T-cell (primary cell): ENCODE measurements at regions not wholly inside any gene's neighbourhood (a gene's known extent, or its start where the extent isn't known, plus 50 kb on each side); places are given as distances from the start of the nearest gene placed in this dataset.
"Not testable (repeated sequence)": the region's sequence is repeated elsewhere in the genome, so short reads cannot be mapped to it uniquely, and the experiment has no call there.

Source experiments
- ATAC-seq, 4 experiments: fragments of 200-7000 bp in 3 of 4; fragments of 150-1000 bp in 1 of 4; cut with Tn5 transposase; replicated peaks in 1 of 4; 1 replicate in 3 of 4; 2 replicates in 1 of 4; pipeline ENCODE4 v1.10.0; 2021; ENCODE audit warnings: moderate library complexity in 3 of 4, mild to moderate bottlenecking in 2 of 4, moderate number of reproducible peaks in 1 of 4
- CTCF ChIA-PET, 2 donors: fragments of 300-600 bp; sonication (Branson Sonifier 250); formaldehyde crosslinking; loops; one replicate each; lab custom pipeline; 2022; ENCODE audit warnings: antibody characterized with exemption in 2 of 2; lab: Charles Lee
- POLR2A ChIA-PET, 2 donors: fragments of 300-600 bp; sonication (Branson Sonifier 250); formaldehyde crosslinking; loops; one replicate each; lab custom pipeline; 2022; ENCODE audit warnings: antibody characterized with exemption in 2 of 2; lab: Charles Lee
- DNase-seq, 35 experiments: peaks; one replicate each; pipeline versions ENCODE4 v3.0.0 to v3.0.0-alpha.2; 2013 to 2023
- H3K27ac ChIP-seq: one replicate; pipeline ENCODE4 v1.5.1; 2013; ENCODE audit warnings: low read length
- H3K27me3 ChIP-seq, 2 experiments: replicated peaks in 1 of 2; 1 replicate in 1 of 2; 2 replicates in 1 of 2; pipeline versions ENCODE4 v1.6.1 to v1.7.0; 2013; ENCODE audit warnings: low read length in 1 of 2, mixed read lengths in 1 of 2; ENCODE audit not compliant: control insufficient read depth in 2 of 2, insufficient read depth in 2 of 2; ENCODE audit errors: extremely low read depth in 1 of 2
- H3K36me3 ChIP-seq, 2 donors: 1 replicate in 1 of 2; 2 replicates in 1 of 2; pipeline versions ENCODE4 v1.6.1 to v1.7.0; 2013; ENCODE audit warnings: low read length in 1 of 2; ENCODE audit not compliant: control insufficient read depth in 2 of 2, insufficient read depth in 1 of 2; ENCODE audit errors: extremely low read depth in 1 of 2
- H3K4me1 ChIP-seq, 2 experiments: 1 replicate in 1 of 2; 2 replicates in 1 of 2; pipeline versions ENCODE4 v1.6.1 to v1.7.0; 2013; ENCODE audit warnings: low read length in 2 of 2, mixed read lengths in 1 of 2; ENCODE audit not compliant: insufficient read depth in 2 of 2, control insufficient read depth in 1 of 2; ENCODE audit errors: extremely low read depth in 1 of 2
- H3K4me3 ChIP-seq, 2 donors: 1 replicate in 1 of 2; 2 replicates in 1 of 2; pipeline versions ENCODE4 v1.5.1 to v1.7.0; 2013; ENCODE audit warnings: mild to moderate bottlenecking in 2 of 2, low read length in 1 of 2, moderate library complexity in 1 of 2; ENCODE audit not compliant: control insufficient read depth in 1 of 2; ENCODE audit errors: extremely low read depth in 1 of 2
- H3K9me3 ChIP-seq: 2 replicates; pipeline ENCODE4 v1.7.0; 2013
- H3K27ac Mint-ChIP-seq, 2 donors: one replicate each; pipeline ENCODE4 v1.8.0; 2020 to 2021; ENCODE audit warnings: mild to moderate bottlenecking in 2 of 2, mixed read lengths in 2 of 2
- H3K27me3 Mint-ChIP-seq, 2 donors: one replicate each; pipeline ENCODE4 v1.8.0; 2021 to 2022; ENCODE audit warnings: mixed read lengths in 2 of 2
- H3K36me3 Mint-ChIP-seq: one replicate; pipeline ENCODE4 v1.8.0; 2021; ENCODE audit warnings: mixed read lengths
- H3K4me1 Mint-ChIP-seq, 3 donors: one replicate each; pipeline ENCODE4 v1.8.0; 2020 to 2022; ENCODE audit warnings: mixed read lengths in 3 of 3, mild to moderate bottlenecking in 1 of 3
- H3K4me3 Mint-ChIP-seq, 3 donors: one replicate each; pipeline ENCODE4 v1.8.0; 2020 to 2022; ENCODE audit warnings: mild to moderate bottlenecking in 3 of 3, mixed read lengths in 3 of 3, moderate library complexity in 3 of 3
- H3K9me3 Mint-ChIP-seq, 3 donors: one replicate each; pipeline ENCODE4 v1.8.0; 2020 to 2022; ENCODE audit warnings: mixed read lengths in 3 of 3
- WGBS: methylation state at CpG from one replicate; pipeline ENCODE4 v1.1.5; 2013; ENCODE audit warnings: missing lambda C conversion rate; ENCODE audit not compliant: insufficient coverage; 5-methylcytosine and 5-hydroxymethylcytosine counted together

DNA sequence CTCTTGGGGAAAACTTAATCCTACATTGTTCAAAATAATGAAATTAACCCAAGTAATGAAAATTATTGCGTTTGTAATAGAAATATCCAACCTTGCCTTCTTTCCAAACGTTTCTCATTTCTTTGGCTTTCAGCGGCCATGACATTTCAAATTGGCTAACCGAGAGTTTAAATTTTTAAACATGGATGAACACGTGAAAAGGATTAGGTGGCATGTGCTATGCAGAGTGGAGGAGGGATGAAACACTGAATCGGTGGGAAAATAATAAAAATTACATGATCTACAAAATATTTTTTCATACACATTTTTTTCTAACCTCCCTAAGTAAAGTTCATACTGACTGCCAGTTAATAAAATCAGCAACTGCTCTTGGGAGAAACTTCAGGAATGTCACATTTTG is 728.4 kb upstream of the PKDCC start:
- H3K27me3 ChIP-seq, result no peaks in the 10 kb centered on the region
- CTCF ChIA-PET, result no interaction called here

DNA sequence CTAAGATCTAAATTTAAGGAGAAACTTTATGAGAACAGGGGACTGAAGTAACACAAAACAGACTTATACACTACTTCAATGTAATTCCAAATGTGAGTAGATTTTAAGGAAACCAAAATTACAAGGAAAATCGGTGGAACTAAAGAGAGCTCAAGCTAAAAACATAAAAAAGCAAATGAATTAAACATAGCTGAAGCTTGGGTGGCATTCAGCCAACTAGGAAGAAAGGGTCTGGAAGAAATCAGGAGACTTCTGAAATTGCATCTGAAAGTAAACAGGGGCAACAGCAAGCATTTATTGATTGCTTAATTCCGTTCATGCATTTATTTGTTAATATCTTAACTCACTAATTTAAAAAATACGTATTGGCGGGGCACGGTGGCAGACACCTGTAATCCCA is 727.3 kb upstream of the PKDCC start:
- no peaks in the 10 kb centered on the region for H3K9me3 ChIP-seq
- ATAC-seq (no peak), DNase-seq (no peak)
- Mint-ChIP-seq H3K27ac (no peak overlapping the region), H3K9me3 (no peaks in the 10 kb centered on the region), H3K27me3 (no peaks in the 10 kb centered on the region), H3K4me1 (no peaks in the 10 kb centered on the region), H3K4me3 (no peak overlapping the region), H3K36me3 (no peaks in the 10 kb centered on the region)
- ChIA-PET CTCF (no interaction called here), POLR2A (no interaction called here)
- no peak overlapping the region for H3K4me3 ChIP-seq
- no peaks in the 10 kb centered on the region for H3K4me1 ChIP-seq
- H3K27ac ChIP-seq, result no peak overlapping the region
- H3K27me3 ChIP-seq, result no peaks in the 10 kb centered on the region
- WGBS, result 95% methylated on average over 4 of the region's 5 CpGs
- no peaks in the 10 kb centered on the region for H3K36me3 ChIP-seq

More for the DNA sequence above, 728.4 kb upstream of the PKDCC start:
- Mint-ChIP-seq H3K27ac (no peak overlapping the region), H3K4me3 (no peak overlapping the region), H3K4me1 (no peaks in the 10 kb centered on the region), H3K27me3 (no peaks in the 10 kb centered on the region), H3K9me3 (no peaks in the 10 kb centered on the region), H3K36me3 (no peaks in the 10 kb centered on the region)
- Histone ChIP-seq H3K4me1 (no peaks in the 10 kb centered on the region), H3K27ac (no peak overlapping the region), H3K4me3 (no peak overlapping the region), H3K9me3 (no peaks in the 10 kb centered on the region), H3K36me3 (no peaks in the 10 kb centered on the region)
- no peak for DNase-seq
- POLR2A ChIA-PET, result no interaction called here
- ATAC-seq, result no peak
- no CpG with 5 or more reads among the region's 6 CpGs for WGBS

DNA sequence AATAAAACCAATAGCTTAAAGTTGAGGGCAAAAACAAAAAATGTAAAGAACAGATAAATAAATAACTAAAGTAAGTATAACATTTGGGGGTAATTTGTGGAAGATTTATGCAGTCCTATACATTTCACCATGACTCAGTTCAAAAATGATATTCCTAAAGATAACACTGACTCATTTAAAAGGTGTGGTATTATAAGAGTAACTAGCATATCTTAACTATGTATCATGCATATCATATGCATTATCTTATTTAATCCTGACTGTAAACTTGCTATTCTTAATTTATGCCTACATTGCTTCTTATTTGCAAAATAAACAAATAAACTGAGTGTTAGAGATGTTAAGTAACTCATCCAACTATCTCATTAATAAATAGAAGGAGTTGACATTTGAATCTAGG is 726.5 kb upstream of the PKDCC start:
- H3K4me3 ChIP-seq, result no peak overlapping the region
- Mint-ChIP-seq H3K27me3 (no peaks in the 10 kb centered on the region), H3K36me3 (no peaks in the 10 kb centered on the region), H3K4me3 (no peak overlapping the region), H3K4me1 (no peaks in the 10 kb centered on the region), H3K9me3 (no peaks in the 10 kb centered on the region), H3K27ac (no peak overlapping the region)
- no peak overlapping the region for H3K27ac ChIP-seq
- DNase-seq (no peak), ATAC-seq (no peak)
- H3K9me3 ChIP-seq, result no peaks in the 10 kb centered on the region
- no peaks in the 10 kb centered on the region for H3K4me1 ChIP-seq
- H3K36me3 ChIP-seq, result no peaks in the 10 kb centered on the region
- H3K27me3 ChIP-seq, result no peaks in the 10 kb centered on the region
- ChIA-PET CTCF (no interaction called here), POLR2A (no interaction called here)

DNA sequence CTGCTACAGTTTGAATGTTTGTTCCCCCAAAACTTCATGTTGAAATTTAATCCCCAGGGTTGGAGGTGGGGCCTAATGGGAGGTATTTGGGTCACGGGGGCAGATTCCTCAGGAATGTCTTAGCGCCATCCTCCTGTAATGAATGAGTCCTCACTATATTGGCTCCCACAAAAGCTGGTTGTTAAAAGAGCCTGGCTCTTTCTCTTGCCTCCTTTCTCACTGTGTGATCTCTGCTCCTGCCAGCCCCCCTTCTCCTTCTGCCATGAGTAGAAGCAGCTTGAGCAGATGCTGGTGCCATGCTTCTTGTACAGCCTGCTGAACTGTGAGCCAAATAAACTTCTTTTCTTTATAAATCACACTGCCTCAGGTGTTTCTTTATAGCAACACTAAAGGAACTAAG is 721.0 kb upstream of the PKDCC start:
- CTCF ChIA-PET, result interaction anchor here in 1 of 2 donors (0.5 kb wide), 1 partner anchor 46 kb away, joined by 4 read pairs; no protein-coding TSS in a partner anchor
- WGBS, result no CpG with 5 or more reads among the region's 2 CpGs
- no peaks in the 10 kb centered on the region for H3K36me3 Mint-ChIP-seq

DNA sequence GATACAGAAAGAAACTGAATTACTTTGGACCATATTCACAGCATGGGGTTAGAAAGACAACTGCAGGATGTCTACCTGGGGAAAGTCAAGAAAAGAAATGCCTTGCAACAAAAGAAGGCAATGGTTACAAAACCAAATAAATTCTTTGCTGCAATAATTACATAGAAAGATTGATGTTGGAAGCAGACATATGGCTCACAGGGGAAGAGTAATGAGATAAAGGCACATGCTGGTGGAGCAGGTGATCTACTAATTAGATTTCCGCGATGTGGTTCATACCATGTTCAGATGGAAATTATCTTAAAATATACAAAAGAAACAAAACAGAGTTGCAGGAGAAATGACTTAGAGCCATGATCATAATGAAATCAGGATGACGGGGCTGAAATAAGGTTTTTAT is 718.8 kb upstream of the PKDCC start:
- POLR2A ChIA-PET, result no interaction called here
- Mint-ChIP-seq H3K27me3 (no peaks in the 10 kb centered on the region), H3K4me1 (no peaks in the 10 kb centered on the region), H3K4me3 (no peak overlapping the region), H3K36me3 (no peaks in the 10 kb centered on the region), H3K27ac (no peak overlapping the region), H3K9me3 (peaks cover 0 to 3% (median 0%) of the 10 kb centered on the region in 3 donors)
- no peak for DNase-seq
- WGBS, result no CpG with 5 or more reads among the region's 3 CpGs
- CTCF ChIA-PET, result no interaction called here
- no peak for ATAC-seq
- H3K9me3 ChIP-seq, result no peaks in the 10 kb centered on the region
- H3K36me3 ChIP-seq, result no peaks in the 10 kb centered on the region
- H3K27me3 ChIP-seq, result no peaks in the 10 kb centered on the region
- H3K4me1 ChIP-seq, result no peaks in the 10 kb centered on the region
- H3K4me3 ChIP-seq, result no peak overlapping the region
- H3K27ac ChIP-seq, result no peak overlapping the region

More for the DNA sequence above, 721.0 kb upstream of the PKDCC start:
- Histone ChIP-seq H3K27me3 (no peaks in the 10 kb centered on the region), H3K4me3 (no peak overlapping the region), H3K36me3 (no peaks in the 10 kb centered on the region), H3K4me1 (no peaks in the 10 kb centered on the region), H3K9me3 (no peaks in the 10 kb centered on the region), H3K27ac (no peak overlapping the region)
- H3K27ac Mint-ChIP-seq, result no peak overlapping the region
- ATAC-seq, result no peak
- no peak for DNase-seq
- H3K27me3 Mint-ChIP-seq, result no peaks in the 10 kb centered on the region
- H3K9me3 Mint-ChIP-seq, result no peaks in the 10 kb centered on the region
- POLR2A ChIA-PET, result no interaction called here
- H3K4me1 Mint-ChIP-seq, result no peaks in the 10 kb centered on the region
- H3K4me3 Mint-ChIP-seq, result no peak overlapping the region

DNA sequence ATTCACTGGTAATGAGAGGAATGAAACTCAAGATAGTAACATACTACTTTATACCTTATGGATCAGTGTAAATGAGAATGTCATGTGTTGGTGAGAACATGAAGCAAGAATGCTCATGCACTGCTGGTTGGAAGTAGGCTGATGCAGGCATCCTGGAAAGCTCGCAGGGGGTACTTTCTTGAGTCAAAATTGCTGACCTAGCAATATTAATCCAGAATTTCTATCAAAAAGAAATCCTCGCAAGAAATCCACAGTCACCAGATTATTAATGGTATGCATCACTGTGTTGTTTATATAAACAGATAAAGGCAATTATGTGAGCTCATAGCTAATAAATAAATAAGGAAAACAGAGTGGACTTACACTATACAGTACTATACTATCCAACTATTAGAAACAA is 713.7 kb upstream of the PKDCC start:
- peaks cover 0 to 3% (median 0%) of the 10 kb centered on the region in 3 donors for H3K9me3 Mint-ChIP-seq
- DNase-seq (no peak), ATAC-seq (no peak)
- ChIA-PET POLR2A (no interaction called here), CTCF (no interaction called here)
- H3K9me3 ChIP-seq, result no peaks in the 10 kb centered on the region
- no peaks in the 10 kb centered on the region for H3K4me1 ChIP-seq
- no peaks in the 10 kb centered on the region for H3K36me3 ChIP-seq
- no peak overlapping the region for H3K4me3 Mint-ChIP-seq
- H3K4me3 ChIP-seq, result no peak overlapping the region
- H3K27ac Mint-ChIP-seq, result no peak overlapping the region
- peaks cover 0 to 5% of the 10 kb centered on the region in 2 donors for H3K27me3 Mint-ChIP-seq
- no peak overlapping the region for H3K27ac ChIP-seq
- no peaks in the 10 kb centered on the region for H3K4me1 Mint-ChIP-seq
- no peaks in the 10 kb centered on the region for H3K36me3 Mint-ChIP-seq
- H3K27me3 ChIP-seq, result no peaks in the 10 kb centered on the region
- whole genome bisulfite sequencing, result no CpG with 5 or more reads among the region's 2 CpGs

DNA sequence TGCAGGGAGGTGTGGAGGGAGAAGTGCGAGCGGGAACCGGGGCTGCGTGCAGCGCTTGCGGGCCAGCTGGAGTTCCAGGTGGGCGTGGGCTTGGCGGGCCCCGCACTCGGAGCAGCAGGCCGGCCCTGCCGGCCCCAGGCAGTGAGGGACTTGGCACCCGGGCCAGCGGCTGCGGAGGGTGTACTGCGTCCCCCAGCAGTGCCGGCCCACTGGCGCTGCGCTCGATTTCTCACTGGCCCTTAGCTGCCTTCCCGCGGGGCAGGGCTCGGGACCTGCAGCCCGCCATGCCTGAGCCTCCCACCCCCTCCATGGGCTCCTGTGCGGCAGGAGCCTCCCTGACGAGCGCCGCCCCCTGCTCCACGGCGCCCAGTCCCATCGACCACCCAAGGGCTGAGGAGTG is 712.2 kb upstream of the PKDCC start:
- DNase-seq, H3K4me1 Mint-ChIP-seq, CTCF ChIA-PET, ATAC-seq, H3K27me3 ChIP-seq, H3K4me1 ChIP-seq, H3K4me3 Mint-ChIP-seq, H3K27ac ChIP-seq, H3K36me3 Mint-ChIP-seq, H3K27ac Mint-ChIP-seq, H3K9me3 Mint-ChIP-seq, POLR2A ChIA-PET, H3K27me3 Mint-ChIP-seq, H3K9me3 ChIP-seq, H3K4me3 ChIP-seq, H3K36me3 ChIP-seq: not testable (repeated sequence)
- 96% methylated on average over 18 of the region's 31 CpGs for WGBS
